GM12874 (cell line): ENCODE measurements at regions not wholly inside any gene's neighbourhood (a gene's known extent, or its start where the extent isn't known, plus 50 kb on each side); places are given as distances from the start of the nearest gene placed in this dataset.

Experiments
- TF ChIP-seq, protein P1 (sequence below): IDR thresholded peaks from 2 replicates; pipeline ENCODE4 v1.5.1; 2011; ENCODE audit warnings: low read depth, mild to moderate bottlenecking, control low read depth, low read length, moderate library complexity; ENCODE audit not compliant: insufficient read depth

- TF ChIP-seq, protein P1, sequence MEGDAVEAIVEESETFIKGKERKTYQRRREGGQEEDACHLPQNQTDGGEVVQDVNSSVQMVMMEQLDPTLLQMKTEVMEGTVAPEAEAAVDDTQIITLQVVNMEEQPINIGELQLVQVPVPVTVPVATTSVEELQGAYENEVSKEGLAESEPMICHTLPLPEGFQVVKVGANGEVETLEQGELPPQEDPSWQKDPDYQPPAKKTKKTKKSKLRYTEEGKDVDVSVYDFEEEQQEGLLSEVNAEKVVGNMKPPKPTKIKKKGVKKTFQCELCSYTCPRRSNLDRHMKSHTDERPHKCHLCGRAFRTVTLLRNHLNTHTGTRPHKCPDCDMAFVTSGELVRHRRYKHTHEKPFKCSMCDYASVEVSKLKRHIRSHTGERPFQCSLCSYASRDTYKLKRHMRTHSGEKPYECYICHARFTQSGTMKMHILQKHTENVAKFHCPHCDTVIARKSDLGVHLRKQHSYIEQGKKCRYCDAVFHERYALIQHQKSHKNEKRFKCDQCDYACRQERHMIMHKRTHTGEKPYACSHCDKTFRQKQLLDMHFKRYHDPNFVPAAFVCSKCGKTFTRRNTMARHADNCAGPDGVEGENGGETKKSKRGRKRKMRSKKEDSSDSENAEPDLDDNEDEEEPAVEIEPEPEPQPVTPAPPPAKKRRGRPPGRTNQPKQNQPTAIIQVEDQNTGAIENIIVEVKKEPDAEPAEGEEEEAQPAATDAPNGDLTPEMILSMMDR, result no peak
These were observed 888.2 kb downstream of the RAB28 start for GRCh38 chr4:12595986-12596385.

- TF ChIP-seq, protein P1, result no peak
These were observed 888.7 kb downstream of the RAB28 start for GRCh38 chr4:12595489-12595888.

GRCh38 chr4:12588582-12588981, 895.6 kb downstream of the RAB28 start:
- TF ChIP-seq, protein P1, result no peak

GRCh38 chr4:12586242-12587006, 897.7 kb downstream of the RAB28 start:
- TF ChIP-seq, protein P1, result no peak

DNA sequence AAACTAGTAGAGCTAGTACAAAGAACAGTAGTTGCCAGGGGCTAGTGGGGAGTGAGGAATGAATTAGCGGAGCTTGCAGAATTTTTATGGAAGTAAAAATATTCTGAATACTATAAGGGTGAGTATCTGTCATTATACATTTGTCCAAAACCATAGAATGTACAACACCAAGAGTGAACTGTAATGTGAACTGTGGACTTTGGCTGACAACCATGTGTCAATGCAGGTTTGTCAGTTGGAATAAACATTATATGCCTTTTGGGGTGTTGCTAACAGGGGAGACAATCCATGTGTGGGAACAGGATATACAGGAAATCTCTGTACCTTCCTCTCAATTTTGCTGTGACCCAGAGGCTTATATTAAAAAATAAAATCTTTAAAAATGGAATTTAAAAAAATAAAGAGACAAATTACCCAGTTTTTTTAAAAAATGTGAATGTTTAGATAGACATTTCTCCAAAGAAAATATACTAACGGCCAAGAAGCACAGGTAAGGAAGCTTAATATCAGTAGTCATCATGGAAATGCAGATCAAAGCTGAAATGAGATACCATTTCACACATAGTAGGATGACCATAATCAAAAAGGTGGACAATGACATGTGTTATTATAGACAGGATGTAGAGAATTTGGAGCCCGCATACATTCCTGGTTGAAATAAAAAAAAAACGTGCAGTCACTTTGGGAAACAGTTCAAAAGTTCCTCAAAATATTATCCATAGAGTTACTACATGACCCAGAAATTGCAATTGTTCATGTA, 899.8 kb downstream of the RAB28 start:
- TF ChIP-seq, protein P1, result no peak

- TF ChIP-seq, protein P1, result no peak
These were observed 900.9 kb downstream of the RAB28 start for GRCh38 chr4:12583275-12583674.

DNA sequence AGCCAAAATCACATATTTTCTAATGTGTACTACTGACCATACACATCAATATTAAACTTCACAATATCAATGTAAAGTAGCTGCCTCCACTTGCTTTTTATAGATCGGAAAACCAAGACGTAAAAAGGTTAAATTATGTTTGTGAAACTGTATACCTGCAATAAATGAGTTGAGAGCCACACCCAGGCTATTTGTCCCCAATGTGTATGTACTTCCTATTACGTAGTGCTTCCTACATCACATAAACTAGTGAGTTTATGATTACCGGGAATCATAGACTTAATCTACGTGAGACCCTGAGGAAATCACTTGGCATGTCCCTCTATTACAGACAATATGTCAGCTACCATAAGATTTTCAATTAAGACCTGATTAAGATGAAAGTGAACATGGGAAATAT, 903.4 kb downstream of the RAB28 start:
- TF ChIP-seq, protein P1, result no peak
